NOMO-1 (cell line): ENCODE measurements at regions not wholly inside any gene's neighbourhood (a gene's known extent, or its start where the extent isn't known, plus 50 kb on each side); places are given as distances from the start of the nearest gene placed in this dataset.
"Not testable (repeated sequence)": the region's sequence is repeated elsewhere in the genome, so short reads cannot be mapped to it uniquely, and the experiment has no call there.

Experiments used
- DNase-seq, 2 experiments: peaks; one replicate each; lab custom pipeline; 2025; ENCODE audit not compliant: unreplicated experiment in 2 of 2; lab: John Stamatoyannopoulos, UW

DNA sequence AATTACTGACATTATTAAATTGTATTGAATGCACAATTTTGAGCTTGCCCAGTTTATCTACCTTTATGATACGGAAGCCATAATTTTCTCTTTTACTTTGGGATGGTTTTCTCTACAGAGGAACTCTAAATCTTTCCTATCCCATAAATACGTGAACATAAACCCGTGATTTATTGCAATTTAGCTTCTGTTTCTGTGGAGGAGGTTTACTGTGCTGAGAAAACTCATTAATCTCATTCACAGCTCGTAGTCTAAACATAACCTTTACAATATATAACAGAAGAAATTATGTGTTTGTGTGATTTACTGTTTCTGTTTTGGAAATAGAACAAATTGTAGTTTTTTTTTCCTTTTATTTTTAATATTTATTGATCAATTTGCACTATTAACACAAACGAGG lies 207.1 kb upstream of the PCDH9 start:
- DNase-seq, result no peak

DNA sequence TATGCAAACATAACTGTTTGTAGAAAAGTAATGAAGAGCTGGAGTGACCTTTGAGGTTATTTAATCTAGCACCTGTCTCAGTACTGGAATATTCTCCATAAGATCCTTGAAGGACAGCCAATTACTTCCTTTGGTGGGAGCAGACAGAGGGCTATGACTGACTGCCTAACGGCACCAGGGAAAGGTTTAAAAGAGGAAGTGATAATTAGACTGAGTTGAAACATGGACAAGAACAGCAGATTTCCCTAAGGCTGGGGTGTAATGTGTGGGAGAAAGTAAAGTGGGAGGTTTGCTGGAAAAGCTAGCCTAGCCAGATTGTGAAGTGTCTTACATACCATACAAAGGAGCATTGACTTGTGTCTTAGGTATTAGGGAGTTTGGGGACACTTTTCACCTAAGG lies 191.3 kb upstream of the PCDH9 start:
- DNase-seq, result peak in 1 of 2 experiments; percentile 5

- no peak for DNase-seq
These were observed 186.2 kb upstream of the PCDH9 start for GRCh38 chr13:67416047-67416925.

DNA sequence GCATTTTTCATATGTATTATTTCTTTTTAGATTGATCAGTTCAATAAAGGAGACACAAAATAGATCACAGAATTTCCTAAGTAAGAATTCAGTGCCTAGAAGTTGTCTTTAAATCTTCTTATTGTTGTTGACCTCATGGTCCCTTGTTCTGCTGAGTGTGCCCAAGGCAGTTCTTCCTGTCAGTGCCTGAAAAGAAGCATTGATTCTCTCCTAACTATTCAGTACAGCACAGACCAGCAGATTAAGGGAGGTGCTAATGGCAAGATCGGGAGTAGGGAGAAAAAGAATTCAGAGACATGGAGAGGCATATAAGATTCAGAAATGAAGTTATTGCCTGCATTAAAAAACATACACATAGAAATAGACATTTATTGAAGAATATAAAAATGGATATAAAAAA lies 180.5 kb upstream of the PCDH9 start:
- DNase-seq, result no peak

DNA sequence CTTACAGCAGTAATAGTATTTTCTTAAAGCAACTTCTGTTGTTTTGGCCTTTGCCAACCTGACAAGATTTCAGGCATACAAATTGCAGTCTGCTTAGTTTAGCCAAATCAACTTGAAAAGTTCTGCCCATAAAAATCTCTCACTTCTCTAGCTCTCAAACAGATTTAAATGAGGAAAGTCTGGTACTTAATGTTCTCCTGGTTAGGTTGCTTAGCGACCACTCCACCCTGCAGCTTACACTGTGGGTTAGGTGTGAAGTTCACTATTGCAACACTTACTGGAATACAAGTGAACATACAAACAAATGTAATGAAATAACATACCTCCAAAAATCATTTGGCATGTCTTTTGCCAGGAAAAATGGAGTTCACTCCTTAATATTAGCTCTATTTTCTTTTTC lies 178.7 kb upstream of the PCDH9 start:
- no peak for DNase-seq

DNA sequence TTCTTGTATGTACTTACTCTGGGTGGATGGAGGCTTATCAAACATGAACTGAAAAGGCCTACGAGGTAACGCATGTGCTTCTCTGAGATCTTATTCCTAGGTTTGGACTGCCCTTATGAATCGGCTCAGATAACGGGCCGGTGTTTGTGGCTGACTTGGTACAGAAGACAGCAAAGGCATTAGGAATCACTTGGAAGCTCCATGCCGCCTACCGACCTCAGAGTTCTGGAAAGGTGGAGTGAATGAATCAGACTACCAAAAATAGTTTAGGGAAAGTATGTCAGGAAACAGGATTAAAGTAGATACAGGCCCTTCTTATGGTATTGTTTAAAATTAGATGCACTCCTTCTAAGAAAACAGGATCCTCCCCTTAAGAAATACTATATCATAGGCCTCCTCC lies 172.4 kb upstream of the PCDH9 start:
- no peak for DNase-seq

DNA sequence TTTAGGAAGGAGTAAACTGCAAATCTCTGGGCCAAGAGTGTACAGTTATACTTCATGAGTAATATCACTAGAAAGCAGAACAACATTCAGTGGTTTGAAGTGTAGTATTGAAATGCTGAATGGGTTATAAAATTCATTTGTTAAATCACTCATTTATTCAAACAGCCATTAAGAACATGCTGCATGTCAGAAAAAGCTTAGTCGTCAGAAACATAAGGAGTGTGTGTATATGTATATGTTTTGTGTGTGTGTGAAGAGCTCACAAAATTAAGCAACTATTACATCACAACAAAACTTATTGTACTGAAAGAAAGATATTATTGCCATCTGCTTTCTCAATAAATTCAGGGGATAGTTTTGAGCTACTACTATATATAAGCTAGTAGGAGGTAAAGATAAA lies 165.4 kb upstream of the PCDH9 start:
- DNase-seq, result no peak

- no peak for DNase-seq
These were observed 161.9 kb upstream of the PCDH9 start for GRCh38 chr13:67392014-67392413.

- no peak for DNase-seq
These were observed 160.4 kb upstream of the PCDH9 start for GRCh38 chr13:67390462-67391086.

DNA sequence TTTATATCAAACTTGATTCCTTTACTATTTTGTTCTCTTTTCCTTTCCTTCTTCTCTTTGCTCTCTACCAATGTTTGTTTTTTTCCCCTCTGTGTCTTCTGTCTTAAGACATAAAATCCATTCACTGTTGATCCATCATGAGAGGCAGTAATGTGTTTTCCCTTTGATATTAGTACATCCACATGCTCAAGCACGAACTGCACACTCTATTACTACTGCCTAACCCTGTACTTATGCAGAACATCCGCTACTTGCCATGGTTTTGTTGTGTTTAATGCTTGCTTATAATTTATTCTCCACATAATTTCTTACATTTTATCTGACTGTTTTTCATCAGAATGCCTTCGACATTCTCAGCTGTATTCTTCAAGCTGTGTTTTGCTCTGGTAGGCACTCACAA lies 159.0 kb upstream of the PCDH9 start:
- no peak for DNase-seq

GRCh38 chr13:67383109-67383757 lies 153.1 kb upstream of the PCDH9 start:
- not testable (repeated sequence) for DNase-seq

DNA sequence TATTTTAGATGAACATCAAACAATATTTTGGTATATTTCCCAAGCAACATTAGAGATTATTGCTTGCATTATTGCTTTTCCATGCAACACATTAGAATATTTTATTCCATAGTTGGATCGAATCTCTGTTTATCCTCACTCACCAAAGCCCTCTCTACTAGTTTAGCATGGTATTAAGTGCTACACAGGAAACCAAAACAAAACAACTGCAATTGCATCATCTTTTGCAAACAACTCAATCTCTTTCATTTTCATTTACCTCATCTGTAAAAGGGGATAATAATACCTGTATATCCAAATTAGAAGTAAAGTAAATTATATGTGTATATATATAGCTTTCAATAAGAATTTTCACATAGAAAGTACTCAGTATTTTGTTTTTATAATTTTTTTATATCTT lies 147.8 kb upstream of the PCDH9 start:
- no peak for DNase-seq

- DNase-seq, result no peak
These were observed 144.3 kb upstream of the PCDH9 start for GRCh38 chr13:67374391-67374790.

DNA sequence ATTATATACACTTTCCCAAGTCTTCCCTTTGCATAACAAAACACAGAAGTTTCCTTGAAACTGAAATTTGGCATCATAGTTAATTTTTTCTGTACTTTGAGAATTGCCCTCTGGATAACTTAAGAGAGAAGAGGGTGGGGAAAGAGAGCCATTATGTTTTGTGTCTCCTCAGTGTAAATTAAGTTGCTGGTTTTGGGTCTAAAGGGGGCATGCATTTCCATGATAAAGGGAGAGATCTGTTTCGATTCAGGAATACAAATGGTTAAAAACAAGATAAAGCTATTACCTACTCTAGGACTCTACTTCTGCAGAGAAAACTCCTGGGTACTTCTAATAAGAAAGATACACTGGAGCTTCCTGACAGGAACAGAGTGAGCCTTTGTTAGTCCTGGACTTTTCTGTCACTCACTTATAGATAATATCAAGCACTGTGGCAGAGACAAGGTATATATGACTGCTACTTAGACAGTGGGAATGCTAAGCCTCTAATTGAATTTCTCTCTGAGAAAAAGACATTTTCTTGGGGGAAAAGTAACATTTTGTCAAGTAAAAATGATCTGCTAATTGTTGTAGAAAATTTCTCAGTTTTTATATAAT lies 142.8 kb upstream of the PCDH9 start:
- no peak for DNase-seq

DNA sequence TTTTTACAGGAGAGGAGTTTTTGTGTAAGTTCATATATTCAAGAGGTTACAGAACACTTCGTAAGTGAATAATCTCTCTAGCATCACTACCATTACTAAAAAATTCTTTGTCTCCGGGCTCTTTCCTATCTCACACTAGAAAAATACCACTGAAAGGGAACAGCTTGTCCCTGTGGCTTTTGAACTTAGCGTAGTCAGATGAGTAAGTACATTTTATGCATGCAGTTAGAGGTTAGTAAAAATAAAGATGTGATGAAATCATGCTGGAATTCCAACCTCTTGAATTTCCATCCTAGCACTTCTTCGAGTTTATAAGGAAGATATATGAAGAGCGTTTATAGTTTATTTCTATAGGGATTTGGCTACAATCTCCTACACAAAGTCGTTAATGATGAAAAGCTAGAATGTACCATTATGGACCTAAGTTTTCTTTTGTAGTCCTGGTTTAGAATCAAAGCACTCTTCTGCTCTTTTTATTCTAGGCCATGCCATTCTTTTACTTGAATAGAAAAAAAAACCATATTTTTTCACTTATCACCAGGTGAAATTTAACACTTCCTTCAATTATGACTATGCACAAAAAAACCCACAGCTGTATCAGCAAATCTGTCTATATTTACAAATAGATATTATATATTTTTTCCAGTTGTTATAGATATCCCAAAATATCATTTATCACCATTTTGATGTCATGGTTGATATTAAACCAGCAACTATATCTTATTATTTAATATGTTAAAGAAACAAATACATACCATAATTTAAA lies 139.9 kb upstream of the PCDH9 start:
- no peak for DNase-seq

GRCh38 chr13:67367399-67367798 lies 137.3 kb upstream of the PCDH9 start:
- DNase-seq, result no peak

DNA sequence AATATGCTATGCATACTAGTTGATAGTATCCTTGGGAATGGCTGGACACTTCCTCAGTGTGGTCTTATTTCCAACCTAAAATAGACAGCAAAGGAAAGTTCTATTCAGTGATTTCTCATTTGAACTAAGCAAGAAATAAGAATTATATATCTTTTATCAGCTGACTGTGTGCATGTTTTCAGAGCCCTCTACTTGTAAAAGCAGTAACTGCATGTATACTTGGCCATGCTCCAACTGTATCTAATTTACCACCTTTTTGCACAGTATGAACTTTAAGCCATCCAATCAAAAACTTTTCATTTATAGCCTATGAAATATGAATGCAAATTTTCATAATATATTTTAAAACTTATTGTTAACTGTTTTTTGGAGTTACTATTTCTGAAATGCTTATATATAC lies 136.4 kb upstream of the PCDH9 start:
- no peak for DNase-seq

DNA sequence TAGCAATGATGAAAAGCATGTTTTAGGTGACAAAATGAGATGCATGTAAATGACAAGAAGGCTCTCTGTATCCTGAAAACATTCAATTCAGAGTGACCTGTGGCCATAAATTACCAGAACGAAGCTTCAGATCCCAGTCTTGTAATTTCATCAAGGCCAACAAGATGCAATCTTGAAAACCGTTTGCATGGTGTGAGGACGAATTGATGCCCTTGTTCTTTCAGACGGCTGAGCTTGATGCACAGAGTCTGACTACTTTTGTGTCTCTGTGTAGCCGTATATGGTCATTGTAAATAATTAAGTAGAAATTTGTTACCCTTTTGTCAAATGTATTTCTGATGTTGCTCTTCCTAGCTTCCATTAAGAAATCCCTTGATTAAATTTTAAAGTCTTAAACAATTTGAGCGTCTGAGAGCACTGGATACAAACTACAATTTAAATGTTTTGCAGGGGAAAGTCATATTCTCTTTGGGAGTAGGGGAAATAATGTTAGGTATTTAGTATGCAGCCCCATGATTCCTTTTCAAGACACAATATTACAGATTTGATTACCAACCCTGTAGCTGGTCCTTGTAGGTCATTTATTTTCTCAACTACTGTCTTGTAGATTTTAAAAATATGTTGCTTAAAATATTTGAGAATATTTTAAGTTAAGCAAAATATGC lies 125.8 kb upstream of the PCDH9 start:
- no peak for DNase-seq

DNA sequence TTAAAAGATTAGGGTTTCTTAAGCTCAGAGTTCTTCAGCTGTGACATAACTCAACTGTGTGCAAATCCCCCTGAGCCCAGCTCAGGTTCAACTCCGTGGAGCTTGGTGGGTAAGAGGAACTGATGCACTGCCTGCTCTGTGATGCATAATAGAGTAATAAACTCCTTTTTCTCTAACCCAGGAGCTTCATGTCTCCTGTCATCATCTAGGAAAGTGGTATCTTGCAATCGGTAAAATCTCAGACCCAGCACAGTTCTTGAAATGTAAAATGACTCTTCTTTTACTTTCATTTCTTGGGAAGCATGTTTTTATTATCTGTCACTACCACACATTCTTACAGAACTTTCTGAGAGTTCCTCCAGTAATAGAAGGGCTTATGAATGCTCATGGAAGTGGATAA lies 123.8 kb upstream of the PCDH9 start:
- no peak for DNase-seq

GRCh38 chr13:67353031-67353430 lies 122.9 kb upstream of the PCDH9 start:
- DNase-seq, result no peak
